ENCODE measurements at regions not wholly inside any gene's neighbourhood (a gene's known extent, or its start where the extent isn't known, plus 50 kb on each side); places are given as distances from the start of the nearest gene placed in this dataset.
"Not testable (repeated sequence)": the region's sequence is repeated elsewhere in the genome, so short reads cannot be mapped to it uniquely, and the experiment has no call there.

- no peak for DNase-seq (ENCODE audit: low read depth)
These were observed 652.9 kb downstream of the NR4A2 start for GRCh38 chr2:155679647-155680046.

- DNase-seq (ENCODE audit: low read depth), result no peak
These were observed 656.6 kb downstream of the NR4A2 start for GRCh38 chr2:155675920-155676319.

- DNase-seq (ENCODE audit: low read depth), result no peak
These were observed 666.8 kb downstream of the NR4A2 start for GRCh38 chr2:155665704-155666103.

GRCh38 chr2:155663265-155663664 is 669.3 kb downstream of the NR4A2 start:
- no peak for DNase-seq (ENCODE audit: low read depth)

- no peak for DNase-seq (ENCODE audit: low read depth)
These were observed 670.3 kb downstream of the NR4A2 start for GRCh38 chr2:155662224-155662623.

GRCh38 chr2:155653176-155653575 is 679.3 kb downstream of the NR4A2 start:
- no peak for DNase-seq (ENCODE audit: low read depth)

- DNase-seq (ENCODE audit: low read depth), result no peak
These were observed 680.7 kb downstream of the NR4A2 start for GRCh38 chr2:155651851-155652250.

GRCh38 chr2:155645791-155646190 is 686.7 kb downstream of the NR4A2 start:
- DNase-seq (ENCODE audit: low read depth), result no peak

GRCh38 chr2:155643056-155643775 is 689.3 kb downstream of the NR4A2 start:
- DNase-seq (ENCODE audit: low read depth), result no peak

- no peak for DNase-seq (ENCODE audit: low read depth)
These were observed 698.5 kb downstream of the NR4A2 start for GRCh38 chr2:155633887-155634570.

GRCh38 chr2:155633060-155633839 is 699.3 kb downstream of the NR4A2 start:
- DNase-seq (ENCODE audit: low read depth), result no peak

GRCh38 chr2:155630760-155631159 is 701.8 kb downstream of the NR4A2 start:
- DNase-seq (ENCODE audit: low read depth), result no peak

- no peak for DNase-seq (ENCODE audit: low read depth)
These were observed 710.1 kb downstream of the NR4A2 start for GRCh38 chr2:155622443-155622842.

GRCh38 chr2:155600914-155601760 is 731.4 kb downstream of the NR4A2 start:
- DNase-seq (ENCODE audit: low read depth), result no peak

GRCh38 chr2:155600296-155600695 is 732.2 kb downstream of the NR4A2 start:
- DNase-seq (ENCODE audit: low read depth), result no peak

GRCh38 chr2:155599834-155600233 is 732.7 kb downstream of the NR4A2 start:
- no peak for DNase-seq (ENCODE audit: low read depth)

GRCh38 chr2:155583674-155584195 is 748.8 kb downstream of the NR4A2 start:
- DNase-seq (ENCODE audit: low read depth), result no peak

GRCh38 chr2:155574941-155575340 is 757.6 kb downstream of the NR4A2 start:
- DNase-seq (ENCODE audit: low read depth), result no peak

GRCh38 chr2:155547571-155547970 is 785.0 kb downstream of the NR4A2 start:
- no peak for DNase-seq (ENCODE audit: low read depth)

- no peak for DNase-seq (ENCODE audit: low read depth)
These were observed 785.6 kb downstream of the NR4A2 start for GRCh38 chr2:155546721-155547555.

GRCh38 chr2:155539028-155539427 is 793.5 kb downstream of the NR4A2 start:
- DNase-seq (ENCODE audit: low read depth), result not testable (repeated sequence)
